ENCODE measurements at regions not wholly inside any gene's neighbourhood (a gene's known extent, or its start where the extent isn't known, plus 50 kb on each side); places are given as distances from the start of the nearest gene placed in this dataset.

DNA sequence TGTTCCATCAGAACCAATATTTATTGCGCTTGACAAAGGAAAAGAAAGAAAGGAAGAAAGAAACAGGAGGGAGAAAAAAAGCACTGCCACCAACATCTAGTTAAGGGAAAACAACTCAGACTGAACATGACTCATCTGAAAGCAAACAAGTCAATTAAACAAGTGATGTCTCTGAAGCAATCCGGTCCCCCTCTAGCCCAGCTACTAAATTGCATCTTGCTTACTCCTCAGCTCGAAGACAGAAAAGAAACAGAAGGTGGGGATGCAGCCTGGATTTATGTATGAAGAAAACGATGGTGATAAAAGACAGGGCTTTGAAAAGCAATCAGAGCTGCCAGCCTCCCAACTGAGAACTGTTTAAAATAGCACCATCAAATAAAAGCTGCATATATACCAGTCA, 188.2 kb downstream of the OMA1 start:
- no peaks in the 10 kb centered on the region for H3K9me3 Mint-ChIP-seq
- no peak overlapping the region for H3K27ac Mint-ChIP-seq (ENCODE audit: low read depth)
- no peaks in the 10 kb centered on the region for H3K27me3 Mint-ChIP-seq
- peaks cover 1% of the 10 kb centered on the region for H3K36me3 Mint-ChIP-seq (ENCODE audit: insufficient read depth)
- H3K4me1 Mint-ChIP-seq, result peaks cover 9% of the 10 kb centered on the region
- no peak for DNase-seq (ENCODE audit: low spot score in 2 of 2)
- no peak for ATAC-seq (replicated peaks; ENCODE audit: extremely low read depth, poor library complexity, severe bottlenecking)
- H3K4me3 Mint-ChIP-seq, result no peak overlapping the region

GRCh38 chr1:58356402-58356801, 190.1 kb downstream of the OMA1 start:
- no peak for ATAC-seq (replicated peaks; ENCODE audit: extremely low read depth, poor library complexity, severe bottlenecking)
- Mint-ChIP-seq H3K4me1 (peaks cover 4% of the 10 kb centered on the region), H3K4me3 (no peak overlapping the region), H3K27me3 (no peaks in the 10 kb centered on the region), H3K9me3 (peaks cover 2% of the 10 kb centered on the region), H3K27ac (ENCODE audit: low read depth) (peak overlapping the region; percentile 16), H3K36me3 (ENCODE audit: insufficient read depth) (no peaks in the 10 kb centered on the region)
- no peak for DNase-seq (ENCODE audit: low spot score in 2 of 2)

- no peaks in the 10 kb centered on the region for H3K4me1 Mint-ChIP-seq
Observed at GRCh38 chr1:58353168-58353567, 193.4 kb downstream of the OMA1 start.

GRCh38 chr1:58352476-58353092, 193.9 kb downstream of the OMA1 start:
- DNase-seq (ENCODE audit: low spot score in 2 of 2) (no peak), ATAC-seq (replicated peaks; ENCODE audit: extremely low read depth, poor library complexity, severe bottlenecking) (no peak)
- Mint-ChIP-seq H3K4me1 (no peaks in the 10 kb centered on the region), H3K27me3 (no peaks in the 10 kb centered on the region), H3K36me3 (ENCODE audit: insufficient read depth) (no peaks in the 10 kb centered on the region), H3K4me3 (no peak overlapping the region), H3K27ac (ENCODE audit: low read depth) (no peak overlapping the region), H3K9me3 (peaks cover 8% of the 10 kb centered on the region)

More at GRCh38 chr1:58353168-58353567, 193.4 kb downstream of the OMA1 start:
- Mint-ChIP-seq H3K36me3 (ENCODE audit: insufficient read depth) (no peaks in the 10 kb centered on the region), H3K4me3 (no peak overlapping the region), H3K9me3 (peaks cover 8% of the 10 kb centered on the region), H3K27ac (ENCODE audit: low read depth) (no peak overlapping the region), H3K27me3 (no peaks in the 10 kb centered on the region)
- no peak for ATAC-seq (replicated peaks; ENCODE audit: extremely low read depth, poor library complexity, severe bottlenecking)
- DNase-seq (ENCODE audit: low spot score in 2 of 2), result no peak

- Mint-ChIP-seq H3K4me1 (no peaks in the 10 kb centered on the region), H3K9me3 (peaks cover 2% of the 10 kb centered on the region), H3K27me3 (no peaks in the 10 kb centered on the region), H3K36me3 (ENCODE audit: insufficient read depth) (no peaks in the 10 kb centered on the region), H3K27ac (ENCODE audit: low read depth) (no peak overlapping the region), H3K4me3 (no peak overlapping the region)
- no peak for DNase-seq (ENCODE audit: low spot score in 2 of 2)
- no peak for ATAC-seq (replicated peaks; ENCODE audit: extremely low read depth, poor library complexity, severe bottlenecking)
Observed at GRCh38 chr1:58346036-58346355, 200.5 kb downstream of the OMA1 start.

DNA sequence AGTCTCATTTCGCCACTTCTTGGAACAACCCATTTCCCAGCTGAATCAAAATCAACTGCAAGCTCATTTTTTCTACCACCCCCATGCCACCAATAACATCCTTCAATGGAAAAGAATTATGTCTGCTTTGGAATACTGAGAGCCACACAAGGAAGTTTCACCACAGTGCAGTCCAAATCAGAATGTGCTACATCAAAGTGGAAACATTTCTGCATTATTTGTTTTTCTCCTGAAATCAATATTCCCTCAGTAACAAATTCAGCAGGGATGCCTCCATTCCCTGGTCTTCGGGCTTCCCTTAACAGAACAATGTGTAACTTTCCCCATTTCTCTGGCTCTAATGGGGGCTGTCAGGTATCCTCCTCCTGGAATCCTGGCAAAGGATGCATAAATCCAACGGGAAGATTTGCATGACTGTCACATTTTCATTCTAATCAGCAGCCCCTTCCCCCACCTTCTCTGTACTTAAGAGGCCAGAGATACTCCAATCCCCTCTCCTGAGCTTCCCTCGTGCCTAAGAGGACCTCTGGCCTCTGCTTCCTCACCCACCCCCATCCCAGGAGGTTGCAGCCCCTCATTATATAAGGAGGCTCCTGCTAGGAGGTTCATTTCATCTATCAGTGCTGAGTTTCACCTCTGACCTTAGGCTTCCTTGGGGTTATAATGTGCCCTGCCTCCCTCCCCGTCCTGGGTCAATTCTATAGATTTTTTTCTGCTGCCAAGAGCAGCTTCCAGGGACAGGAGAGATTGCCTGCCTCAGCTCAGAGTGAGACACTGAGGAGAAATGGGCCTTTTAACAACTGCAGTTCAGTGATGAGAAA, 201.1 kb downstream of the OMA1 start:
- ATAC-seq (replicated peaks; ENCODE audit: extremely low read depth, poor library complexity, severe bottlenecking), result no peak
- Mint-ChIP-seq H3K27ac (ENCODE audit: low read depth) (no peak overlapping the region), H3K4me1 (no peaks in the 10 kb centered on the region), H3K27me3 (no peaks in the 10 kb centered on the region), H3K36me3 (ENCODE audit: insufficient read depth) (no peaks in the 10 kb centered on the region), H3K9me3 (no peaks in the 10 kb centered on the region), H3K4me3 (no peak overlapping the region)
- DNase-seq (ENCODE audit: low spot score in 2 of 2), result no peak

GRCh38 chr1:58340185-58340584, 206.3 kb downstream of the OMA1 start:
- Mint-ChIP-seq H3K27me3 (no peaks in the 10 kb centered on the region), H3K4me3 (no peak overlapping the region), H3K36me3 (ENCODE audit: insufficient read depth) (no peaks in the 10 kb centered on the region), H3K4me1 (no peaks in the 10 kb centered on the region), H3K27ac (ENCODE audit: low read depth) (no peak overlapping the region), H3K9me3 (no peaks in the 10 kb centered on the region)
- ATAC-seq (replicated peaks; ENCODE audit: extremely low read depth, poor library complexity, severe bottlenecking) (no peak), DNase-seq (ENCODE audit: low spot score in 2 of 2) (no peak)

- Mint-ChIP-seq H3K4me3 (no peak overlapping the region), H3K36me3 (ENCODE audit: insufficient read depth) (no peaks in the 10 kb centered on the region), H3K9me3 (no peaks in the 10 kb centered on the region), H3K27me3 (no peaks in the 10 kb centered on the region), H3K27ac (ENCODE audit: low read depth) (no peak overlapping the region), H3K4me1 (no peaks in the 10 kb centered on the region)
- DNase-seq (ENCODE audit: low spot score in 2 of 2) (no peak), ATAC-seq (replicated peaks; ENCODE audit: extremely low read depth, poor library complexity, severe bottlenecking) (no peak)
Observed at GRCh38 chr1:58338081-58338480, 208.4 kb downstream of the OMA1 start.

DNA sequence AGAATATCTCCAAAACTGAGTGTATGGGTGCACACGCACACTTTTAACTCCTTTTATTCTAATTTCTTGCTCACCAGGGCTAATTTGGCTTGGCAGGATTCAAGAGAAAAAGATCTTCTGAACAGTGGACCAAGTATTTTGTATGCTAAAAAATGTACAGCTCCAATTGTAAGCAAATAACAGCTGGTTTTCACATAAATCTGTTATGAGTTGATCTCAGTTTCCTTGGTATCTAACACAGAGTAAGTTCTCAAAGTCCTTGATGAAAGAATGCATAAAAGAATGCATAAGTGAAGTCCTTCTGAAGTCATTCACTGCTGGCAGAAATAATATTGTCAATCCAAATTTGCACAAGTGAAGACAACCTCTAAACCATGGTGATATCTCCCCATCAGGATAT, 213.0 kb downstream of the OMA1 start:
- no peak for ATAC-seq (replicated peaks; ENCODE audit: extremely low read depth, poor library complexity, severe bottlenecking)

GRCh38 chr1:58331156-58331555, 215.4 kb downstream of the OMA1 start:
- ATAC-seq (replicated peaks; ENCODE audit: extremely low read depth, poor library complexity, severe bottlenecking), result no peak
- Mint-ChIP-seq H3K9me3 (no peaks in the 10 kb centered on the region), H3K4me1 (no peaks in the 10 kb centered on the region), H3K4me3 (no peak overlapping the region), H3K27me3 (no peaks in the 10 kb centered on the region), H3K27ac (ENCODE audit: low read depth) (no peak overlapping the region), H3K36me3 (ENCODE audit: insufficient read depth) (no peaks in the 10 kb centered on the region)
- no peak for DNase-seq (ENCODE audit: low spot score in 2 of 2)

More for the DNA sequence above, 213.0 kb downstream of the OMA1 start:
- no peaks in the 10 kb centered on the region for H3K9me3 Mint-ChIP-seq
- no peak overlapping the region for H3K4me3 Mint-ChIP-seq
- DNase-seq (ENCODE audit: low spot score in 2 of 2), result no peak
- H3K27ac Mint-ChIP-seq (ENCODE audit: low read depth), result no peak overlapping the region
- no peaks in the 10 kb centered on the region for H3K27me3 Mint-ChIP-seq
- H3K36me3 Mint-ChIP-seq (ENCODE audit: insufficient read depth), result no peaks in the 10 kb centered on the region
- H3K4me1 Mint-ChIP-seq, result no peaks in the 10 kb centered on the region

GRCh38 chr1:58325866-58326265, 220.7 kb downstream of the OMA1 start:
- peaks cover 4% of the 10 kb centered on the region for H3K9me3 Mint-ChIP-seq
- no peak overlapping the region for H3K4me3 Mint-ChIP-seq
- H3K27ac Mint-ChIP-seq (ENCODE audit: low read depth), result no peak overlapping the region

DNA sequence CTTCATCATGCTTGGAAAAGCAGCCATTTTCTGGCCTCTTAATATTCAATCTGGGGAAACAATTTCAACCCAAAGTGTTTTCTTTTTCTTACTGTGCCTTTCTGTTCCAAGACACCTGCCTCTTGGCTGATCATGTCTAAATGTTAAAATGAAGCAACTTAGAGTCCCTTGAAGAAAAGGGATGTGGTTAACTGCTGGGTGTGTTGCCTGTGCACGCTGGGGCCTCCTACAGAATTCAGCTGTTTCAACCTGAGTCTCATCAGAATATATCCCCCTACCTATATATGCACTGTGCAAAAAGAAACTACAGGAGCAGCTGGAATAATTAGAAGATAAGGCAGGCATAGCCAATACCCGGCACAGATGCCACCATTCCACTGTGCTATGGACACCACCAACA, 222.0 kb downstream of the OMA1 start:
- Mint-ChIP-seq H3K4me3 (no peak overlapping the region), H3K27me3 (no peaks in the 10 kb centered on the region), H3K4me1 (peaks cover 11% of the 10 kb centered on the region), H3K27ac (ENCODE audit: low read depth) (peak overlapping the region; percentile 7), H3K9me3 (peaks cover 4% of the 10 kb centered on the region), H3K36me3 (ENCODE audit: insufficient read depth) (no peaks in the 10 kb centered on the region)
- no peak for DNase-seq (ENCODE audit: low spot score in 2 of 2)
- no peak for ATAC-seq (replicated peaks; ENCODE audit: extremely low read depth, poor library complexity, severe bottlenecking)

More at GRCh38 chr1:58325866-58326265, 220.7 kb downstream of the OMA1 start:
- no peak for DNase-seq (ENCODE audit: low spot score in 2 of 2)
- H3K27me3 Mint-ChIP-seq, result no peaks in the 10 kb centered on the region
- H3K4me1 Mint-ChIP-seq, result peaks cover 11% of the 10 kb centered on the region
- ATAC-seq (replicated peaks; ENCODE audit: extremely low read depth, poor library complexity, severe bottlenecking), result no peak
- H3K36me3 Mint-ChIP-seq (ENCODE audit: insufficient read depth), result no peaks in the 10 kb centered on the region

Data from central memory CD8-positive, alpha-beta T cell (primary cell).